ENCODE measurements at regions not wholly inside any gene's neighbourhood (a gene's known extent, or its start where the extent isn't known, plus 50 kb on each side); places are given as distances from the start of the nearest gene placed in this dataset.

DNA sequence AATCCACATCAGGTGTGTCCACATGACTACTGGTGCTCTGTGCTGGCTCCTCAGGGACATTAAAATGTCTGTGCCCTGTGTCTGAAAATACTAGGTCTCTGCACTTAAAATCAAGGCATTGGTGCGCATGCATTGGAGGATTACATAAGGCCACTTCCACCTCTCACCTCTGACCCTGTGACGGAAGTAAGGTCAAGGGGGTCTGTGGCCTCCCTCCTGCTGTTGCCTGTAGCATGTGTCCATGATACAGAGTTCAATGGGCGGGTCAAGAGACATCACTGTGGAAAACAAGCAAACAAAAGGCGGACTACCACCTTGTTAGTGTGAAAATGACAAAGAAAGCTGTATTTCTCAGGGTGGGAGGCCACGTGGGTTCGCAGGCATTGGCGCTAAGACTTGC, 208.6 kb upstream of the PWP1 start:
- no peak overlapping the region for H3K27ac Mint-ChIP-seq (ENCODE audit: low read depth)
- H3K27me3 Mint-ChIP-seq, result peaks cover 9% of the 10 kb centered on the region
- H3K9me3 Mint-ChIP-seq, result no peaks in the 10 kb centered on the region
- no peak for DNase-seq (ENCODE audit: low spot score in 2 of 2)
- H3K36me3 Mint-ChIP-seq (ENCODE audit: insufficient read depth), result peaks cover 8% of the 10 kb centered on the region
- H3K4me1 Mint-ChIP-seq, result peaks cover 25% of the 10 kb centered on the region
- ATAC-seq (replicated peaks; ENCODE audit: extremely low read depth, poor library complexity, severe bottlenecking), result no peak
- no peak overlapping the region for H3K4me3 Mint-ChIP-seq

GRCh38 chr12:107477947-107478610, 207.5 kb upstream of the PWP1 start:
- H3K4me3 Mint-ChIP-seq, result no peak overlapping the region
- H3K36me3 Mint-ChIP-seq (ENCODE audit: insufficient read depth), result peaks cover 8% of the 10 kb centered on the region
- H3K27ac Mint-ChIP-seq (ENCODE audit: low read depth), result no peak overlapping the region
- H3K27me3 Mint-ChIP-seq, result peaks cover 19% of the 10 kb centered on the region
- no peak for ATAC-seq (replicated peaks; ENCODE audit: extremely low read depth, poor library complexity, severe bottlenecking)
- no peak for DNase-seq (ENCODE audit: low spot score in 2 of 2)
- H3K4me1 Mint-ChIP-seq, result peaks cover 25% of the 10 kb centered on the region
- no peaks in the 10 kb centered on the region for H3K9me3 Mint-ChIP-seq

- H3K4me1 Mint-ChIP-seq, result peaks cover 25% of the 10 kb centered on the region
- H3K4me3 Mint-ChIP-seq, result no peak overlapping the region
- H3K27me3 Mint-ChIP-seq, result peaks cover 23% of the 10 kb centered on the region
- ATAC-seq (replicated peaks; ENCODE audit: extremely low read depth, poor library complexity, severe bottlenecking) (no peak), DNase-seq (ENCODE audit: low spot score in 2 of 2) (no peak)
- peaks cover 8% of the 10 kb centered on the region for H3K36me3 Mint-ChIP-seq (ENCODE audit: insufficient read depth)
- H3K9me3 Mint-ChIP-seq, result no peaks in the 10 kb centered on the region
- no peak overlapping the region for H3K27ac Mint-ChIP-seq (ENCODE audit: low read depth)
These were observed 206.7 kb upstream of the PWP1 start for GRCh38 chr12:107478881-107479280.

DNA sequence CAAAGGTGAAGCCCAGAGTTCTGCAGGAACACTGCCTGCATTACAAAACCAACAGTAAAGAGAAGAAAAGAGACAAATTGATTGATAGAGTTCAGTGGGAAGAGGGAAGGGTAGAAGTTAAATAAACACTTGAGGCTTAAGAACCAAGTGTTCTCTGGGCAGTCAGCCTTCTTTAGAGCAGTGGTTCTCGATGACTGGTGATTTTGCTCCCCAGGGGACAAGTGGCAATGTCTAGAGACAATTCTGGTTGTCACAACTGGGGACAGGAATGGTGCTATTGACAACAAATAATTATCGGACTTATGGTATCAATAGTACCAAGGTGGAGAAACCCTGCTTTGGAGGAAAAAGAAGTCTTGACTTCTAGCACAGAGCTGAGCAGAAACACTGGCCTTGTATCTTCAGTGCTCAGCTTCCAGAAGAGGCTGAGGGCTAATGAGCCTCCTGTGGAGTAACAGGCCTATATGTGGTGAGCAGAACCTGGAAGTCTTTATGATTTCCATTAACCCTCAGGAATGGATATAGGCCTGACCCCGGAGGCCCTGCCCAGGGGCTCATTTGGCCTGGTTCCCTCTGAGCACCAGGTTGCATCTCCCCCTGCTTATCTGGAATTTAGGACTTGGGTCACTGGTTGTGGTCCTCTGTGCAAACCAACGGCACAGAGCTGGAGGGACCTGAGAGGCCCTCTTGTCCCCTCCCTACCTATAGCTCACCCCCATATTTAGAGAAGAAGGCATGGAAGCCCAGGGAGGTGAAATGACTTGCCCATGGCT, 204.6 kb upstream of the PWP1 start:
- DNase-seq (ENCODE audit: low spot score in 2 of 2), result no peak
- Mint-ChIP-seq H3K9me3 (no peaks in the 10 kb centered on the region), H3K4me3 (no peak overlapping the region), H3K27ac (ENCODE audit: low read depth) (no peak overlapping the region), H3K27me3 (peaks cover 24% of the 10 kb centered on the region), H3K4me1 (peaks cover 21% of the 10 kb centered on the region), H3K36me3 (ENCODE audit: insufficient read depth) (peaks cover 5% of the 10 kb centered on the region)
- ATAC-seq (replicated peaks; ENCODE audit: extremely low read depth, poor library complexity, severe bottlenecking), result no peak

GRCh38 chr12:107484230-107484629, 201.4 kb upstream of the PWP1 start:
- ATAC-seq (replicated peaks; ENCODE audit: extremely low read depth, poor library complexity, severe bottlenecking) (no peak), DNase-seq (ENCODE audit: low spot score in 2 of 2) (no peak)
- H3K9me3 Mint-ChIP-seq, result no peaks in the 10 kb centered on the region
- H3K36me3 Mint-ChIP-seq (ENCODE audit: insufficient read depth), result peaks cover 10% of the 10 kb centered on the region
- H3K27me3 Mint-ChIP-seq, result peaks cover 32% of the 10 kb centered on the region
- H3K4me1 Mint-ChIP-seq, result peaks cover 26% of the 10 kb centered on the region
- no peak overlapping the region for H3K4me3 Mint-ChIP-seq
- H3K27ac Mint-ChIP-seq (ENCODE audit: low read depth), result no peak overlapping the region

DNA sequence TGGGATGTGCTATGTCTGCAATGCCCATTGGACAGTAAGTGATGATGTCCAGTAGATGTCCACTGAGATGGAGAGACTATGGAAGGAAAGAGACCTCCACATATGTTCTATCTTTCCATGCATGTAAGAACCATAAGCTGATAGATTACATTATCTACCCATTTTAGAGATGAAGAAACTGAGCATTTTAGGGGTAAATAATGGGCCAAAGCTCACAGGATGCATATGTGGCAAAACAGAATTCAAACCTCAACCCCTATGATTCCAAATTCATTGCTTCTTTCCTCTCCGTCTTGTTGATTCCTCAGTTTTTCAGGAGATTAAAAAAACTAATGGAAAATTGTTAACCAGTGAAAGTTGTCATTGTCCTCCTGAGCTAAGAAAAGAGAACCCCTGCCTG, 200.7 kb upstream of the PWP1 start:
- no peak overlapping the region for H3K4me3 Mint-ChIP-seq
- DNase-seq (ENCODE audit: low spot score in 2 of 2) (no peak), ATAC-seq (replicated peaks; ENCODE audit: extremely low read depth, poor library complexity, severe bottlenecking) (no peak)
- no peaks in the 10 kb centered on the region for H3K9me3 Mint-ChIP-seq
- H3K4me1 Mint-ChIP-seq, result peaks cover 23% of the 10 kb centered on the region
- no peak overlapping the region for H3K27ac Mint-ChIP-seq (ENCODE audit: low read depth)
- peaks cover 32% of the 10 kb centered on the region for H3K27me3 Mint-ChIP-seq
- H3K36me3 Mint-ChIP-seq (ENCODE audit: insufficient read depth), result peaks cover 10% of the 10 kb centered on the region

GRCh38 chr12:107485731-107486130, 199.9 kb upstream of the PWP1 start:
- Mint-ChIP-seq H3K4me3 (no peak overlapping the region), H3K27ac (ENCODE audit: low read depth) (no peak overlapping the region), H3K36me3 (ENCODE audit: insufficient read depth) (peaks cover 7% of the 10 kb centered on the region), H3K9me3 (no peaks in the 10 kb centered on the region), H3K27me3 (peaks cover 32% of the 10 kb centered on the region), H3K4me1 (peaks cover 16% of the 10 kb centered on the region)
- ATAC-seq (replicated peaks; ENCODE audit: extremely low read depth, poor library complexity, severe bottlenecking), result no peak
- no peak for DNase-seq (ENCODE audit: low spot score in 2 of 2)

GRCh38 chr12:107486140-107486892, 199.3 kb upstream of the PWP1 start:
- no peak for DNase-seq (ENCODE audit: low spot score in 2 of 2)
- Mint-ChIP-seq H3K36me3 (ENCODE audit: insufficient read depth) (peaks cover 7% of the 10 kb centered on the region), H3K27me3 (peaks cover 32% of the 10 kb centered on the region), H3K4me1 (peaks cover 14% of the 10 kb centered on the region), H3K27ac (ENCODE audit: low read depth) (no peak overlapping the region), H3K9me3 (no peaks in the 10 kb centered on the region), H3K4me3 (no peak overlapping the region)
- ATAC-seq (replicated peaks; ENCODE audit: extremely low read depth, poor library complexity, severe bottlenecking), result no peak

DNA sequence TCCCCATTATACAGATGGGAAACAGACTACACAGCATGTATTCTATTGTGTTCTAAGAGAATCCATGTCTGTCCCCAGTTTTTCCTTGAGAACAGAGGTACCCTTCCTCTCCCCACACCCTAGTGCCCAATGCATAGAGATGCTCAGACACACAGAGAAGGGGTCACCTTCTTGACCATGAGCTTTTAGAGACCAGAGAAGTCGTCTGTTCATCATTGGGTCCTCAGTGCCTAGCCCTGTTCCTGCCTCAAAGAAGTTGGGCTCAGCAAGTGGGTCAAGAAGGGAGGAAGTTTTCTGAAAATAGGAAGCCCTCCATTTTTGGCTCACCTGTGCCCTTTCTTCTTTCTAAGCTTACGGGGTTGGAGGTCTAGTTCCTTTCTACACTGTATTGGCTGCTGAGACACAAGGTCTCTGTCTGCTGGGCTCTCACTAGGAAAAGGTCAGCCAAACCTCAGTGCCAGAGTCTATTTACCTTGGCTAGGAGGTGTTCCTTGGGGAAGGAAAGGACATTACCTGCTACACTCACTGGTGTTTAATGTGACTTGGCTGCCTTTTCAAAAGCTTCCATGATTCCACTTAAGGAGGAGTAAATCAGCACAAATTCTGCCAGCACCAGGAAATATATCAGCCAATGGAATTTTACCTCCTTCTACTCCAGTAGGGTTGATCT, 198.5 kb upstream of the PWP1 start:
- no peak for DNase-seq (ENCODE audit: low spot score in 2 of 2)
- Mint-ChIP-seq H3K9me3 (no peaks in the 10 kb centered on the region), H3K27ac (ENCODE audit: low read depth) (no peak overlapping the region), H3K36me3 (ENCODE audit: insufficient read depth) (peaks cover 5% of the 10 kb centered on the region), H3K4me1 (peaks cover 14% of the 10 kb centered on the region), H3K4me3 (no peak overlapping the region), H3K27me3 (peaks cover 32% of the 10 kb centered on the region)
- ATAC-seq (replicated peaks; ENCODE audit: extremely low read depth, poor library complexity, severe bottlenecking), result no peak

DNA sequence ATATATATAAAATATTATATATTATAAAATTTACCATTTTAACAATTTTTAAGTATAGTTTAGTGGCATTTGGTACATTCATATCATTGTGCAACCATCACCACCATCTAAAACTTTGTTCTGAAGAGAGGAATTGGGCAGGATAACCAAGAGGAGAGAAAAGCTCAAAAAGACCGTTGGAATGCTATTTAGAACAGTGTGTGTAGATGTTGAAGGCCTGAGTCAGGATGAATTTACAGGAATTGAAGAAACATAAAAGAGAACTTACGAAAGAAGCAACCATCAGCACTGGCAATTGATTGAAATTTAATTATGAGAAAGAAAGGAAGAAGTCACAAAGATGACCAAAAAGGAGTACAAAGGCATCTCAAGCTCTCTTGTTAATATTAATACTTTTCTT, 196.9 kb upstream of the PWP1 start:
- Mint-ChIP-seq H3K9me3 (no peaks in the 10 kb centered on the region), H3K27ac (ENCODE audit: low read depth) (no peak overlapping the region), H3K36me3 (ENCODE audit: insufficient read depth) (peaks cover 7% of the 10 kb centered on the region), H3K4me3 (no peak overlapping the region), H3K27me3 (peaks cover 20% of the 10 kb centered on the region), H3K4me1 (peaks cover 21% of the 10 kb centered on the region)
- DNase-seq (ENCODE audit: low spot score in 2 of 2) (no peak), ATAC-seq (replicated peaks; ENCODE audit: extremely low read depth, poor library complexity, severe bottlenecking) (no peak)

DNA sequence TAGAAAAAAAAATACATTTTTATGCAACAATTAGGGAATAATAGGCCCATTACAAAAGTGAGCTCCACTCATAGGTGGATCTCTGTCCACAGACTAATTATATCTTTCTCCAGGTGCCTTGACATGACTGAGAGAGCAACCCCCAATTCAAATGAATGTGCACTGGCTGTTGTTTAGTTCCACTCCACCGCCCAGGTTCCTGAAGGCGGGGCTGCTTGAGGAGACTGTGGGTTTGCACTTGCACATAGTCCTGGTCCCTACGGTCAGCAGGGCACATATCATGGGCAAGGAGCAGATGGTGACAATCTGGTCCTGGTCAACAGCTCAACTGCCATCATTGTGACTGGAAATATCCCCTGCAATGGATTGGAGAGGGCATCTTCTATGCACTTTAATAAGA, 195.6 kb upstream of the PWP1 start:
- Mint-ChIP-seq H3K9me3 (no peaks in the 10 kb centered on the region), H3K27me3 (peaks cover 7% of the 10 kb centered on the region), H3K4me3 (no peak overlapping the region), H3K36me3 (ENCODE audit: insufficient read depth) (peaks cover 8% of the 10 kb centered on the region), H3K27ac (ENCODE audit: low read depth) (no peak overlapping the region), H3K4me1 (peaks cover 12% of the 10 kb centered on the region)
- ATAC-seq (replicated peaks; ENCODE audit: extremely low read depth, poor library complexity, severe bottlenecking), result no peak
- no peak for DNase-seq (ENCODE audit: low spot score in 2 of 2)

GRCh38 chr12:107491856-107492255, 193.7 kb upstream of the PWP1 start:
- ATAC-seq (replicated peaks; ENCODE audit: extremely low read depth, poor library complexity, severe bottlenecking), result no peak
- Mint-ChIP-seq H3K27me3 (peaks cover 7% of the 10 kb centered on the region), H3K4me3 (no peak overlapping the region), H3K4me1 (peaks cover 12% of the 10 kb centered on the region), H3K9me3 (no peaks in the 10 kb centered on the region), H3K36me3 (ENCODE audit: insufficient read depth) (peaks cover 8% of the 10 kb centered on the region), H3K27ac (ENCODE audit: low read depth) (no peak overlapping the region)
- DNase-seq (ENCODE audit: low spot score in 2 of 2), result no peak

Data from central memory CD8-positive, alpha-beta T cell (primary cell).